Calu3 (cell line): ENCODE measurements at regions not wholly inside any gene's neighbourhood (a gene's known extent, or its start where the extent isn't known, plus 50 kb on each side); places are given as distances from the start of the nearest gene placed in this dataset.

Experiments
- BruUV-seq: library from RNA; stranded (reverse); fragments of 400-500 nt; replicated peaks from 2 replicates; lab custom pipeline; 2021; lab: Mats Ljungman, UMichigan
- CTCF ChIA-PET: fragments of 300-600 bp; sonication (Branson Sonifier 250); formaldehyde crosslinking; loops from one replicate; lab custom pipeline; 2022; ENCODE audit warnings: antibody characterized with exemption; lab: Charles Lee
- DNase-seq: peaks from one replicate; pipeline ENCODE4 v3.0.0; 2022
- H3K27ac Mint-ChIP-seq: one replicate; pipeline ENCODE4 v1.8.0; 2022; ENCODE audit warnings: mixed read lengths; ENCODE audit not compliant: unreplicated experiment
- H3K27me3 Mint-ChIP-seq: one replicate; pipeline ENCODE4 v1.8.0; 2022; ENCODE audit warnings: mixed read lengths; ENCODE audit not compliant: unreplicated experiment
- H3K36me3 Mint-ChIP-seq: one replicate; pipeline ENCODE4 v1.8.0; 2022; ENCODE audit warnings: mild to moderate bottlenecking, moderate library complexity, mixed read lengths; ENCODE audit not compliant: insufficient read depth, unreplicated experiment
- H3K4me1 Mint-ChIP-seq: one replicate; pipeline ENCODE4 v1.8.0; 2022; ENCODE audit warnings: mild to moderate bottlenecking, low read depth, mixed read lengths; ENCODE audit not compliant: unreplicated experiment
- H3K4me3 Mint-ChIP-seq: one replicate; pipeline ENCODE4 v1.8.0; 2022; ENCODE audit warnings: mild to moderate bottlenecking, low read depth, moderate library complexity, mixed read lengths; ENCODE audit not compliant: unreplicated experiment
- H3K9me3 Mint-ChIP-seq: one replicate; pipeline ENCODE4 v1.8.0; 2022; ENCODE audit warnings: low read depth, mixed read lengths; ENCODE audit not compliant: unreplicated experiment
- intact Hi-C: fragments of 100-400 bp; cut with micrococcal nuclease; formaldehyde crosslinking; loops from one replicate; pipeline ENCODE4 v1.10.0; 2022; ENCODE audit not compliant: unreplicated experiment
- TF ChIP-seq, protein P1 (sequence below): fragments of 200-600 bp; IDR thresholded peaks from one replicate; pipeline ENCODE4 v1.8.0; 2022; ENCODE audit warnings: antibody characterized with exemption; ENCODE audit not compliant: unreplicated experiment

DNA sequence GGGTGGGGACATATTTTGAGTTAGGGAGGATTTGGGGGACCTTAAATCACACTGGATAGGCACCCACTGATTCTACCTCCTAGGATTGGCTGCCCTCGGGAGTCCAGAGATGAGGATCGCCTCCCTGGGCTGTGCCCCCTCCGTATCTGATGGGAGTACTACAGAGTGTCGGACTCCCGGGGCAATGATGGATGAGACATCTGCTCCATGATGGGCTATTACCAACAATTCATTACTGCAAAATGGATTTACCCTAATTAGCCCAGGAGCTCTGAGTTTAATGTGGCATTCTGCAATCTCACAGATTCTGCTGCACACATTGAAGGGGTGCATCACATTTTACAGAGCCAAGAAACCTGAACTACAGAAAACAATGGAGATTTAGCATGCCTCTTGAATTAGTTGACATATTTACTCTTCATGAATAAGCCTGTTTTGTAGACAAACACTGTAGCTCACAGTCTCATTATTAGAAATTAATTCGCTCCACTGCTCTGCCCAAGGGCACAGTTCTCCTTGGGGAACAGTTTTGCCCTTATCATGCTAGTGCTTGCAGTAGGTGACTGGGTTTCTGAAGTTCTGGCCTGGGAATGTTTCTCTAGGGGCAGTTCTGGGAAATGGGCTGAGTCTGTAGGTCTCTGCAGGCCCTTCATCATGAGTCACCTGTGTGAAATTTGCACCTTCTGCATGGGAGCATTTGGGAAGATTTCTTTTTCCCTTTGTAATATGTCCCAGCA is 217.1 kb upstream of the PLET1 start:
- intact Hi-C loops = no loop called here
- no peak for DNase-seq
- Mint-ChIP-seq H3K9me3 (no peaks in the 10 kb centered on the region), H3K36me3 (no peaks in the 10 kb centered on the region), H3K27ac (no peak overlapping the region), H3K27me3 (peaks cover 61% of the 10 kb centered on the region), H3K4me1 (no peaks in the 10 kb centered on the region), H3K4me3 (no peak overlapping the region)
- CTCF ChIA-PET = no interaction called here
- TF ChIP-seq, protein P1, sequence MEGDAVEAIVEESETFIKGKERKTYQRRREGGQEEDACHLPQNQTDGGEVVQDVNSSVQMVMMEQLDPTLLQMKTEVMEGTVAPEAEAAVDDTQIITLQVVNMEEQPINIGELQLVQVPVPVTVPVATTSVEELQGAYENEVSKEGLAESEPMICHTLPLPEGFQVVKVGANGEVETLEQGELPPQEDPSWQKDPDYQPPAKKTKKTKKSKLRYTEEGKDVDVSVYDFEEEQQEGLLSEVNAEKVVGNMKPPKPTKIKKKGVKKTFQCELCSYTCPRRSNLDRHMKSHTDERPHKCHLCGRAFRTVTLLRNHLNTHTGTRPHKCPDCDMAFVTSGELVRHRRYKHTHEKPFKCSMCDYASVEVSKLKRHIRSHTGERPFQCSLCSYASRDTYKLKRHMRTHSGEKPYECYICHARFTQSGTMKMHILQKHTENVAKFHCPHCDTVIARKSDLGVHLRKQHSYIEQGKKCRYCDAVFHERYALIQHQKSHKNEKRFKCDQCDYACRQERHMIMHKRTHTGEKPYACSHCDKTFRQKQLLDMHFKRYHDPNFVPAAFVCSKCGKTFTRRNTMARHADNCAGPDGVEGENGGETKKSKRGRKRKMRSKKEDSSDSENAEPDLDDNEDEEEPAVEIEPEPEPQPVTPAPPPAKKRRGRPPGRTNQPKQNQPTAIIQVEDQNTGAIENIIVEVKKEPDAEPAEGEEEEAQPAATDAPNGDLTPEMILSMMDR = no peak
- no TSS peak for BruUV-seq

- BruUV-seq = no TSS peak
- Mint-ChIP-seq H3K9me3 (no peaks in the 10 kb centered on the region), H3K4me1 (no peaks in the 10 kb centered on the region), H3K27me3 (peaks cover 61% of the 10 kb centered on the region), H3K36me3 (no peaks in the 10 kb centered on the region), H3K27ac (no peak overlapping the region), H3K4me3 (no peak overlapping the region)
- CTCF ChIA-PET = no interaction called here
- no peak for DNase-seq
- TF ChIP-seq, protein P1 = no peak
- intact Hi-C loops = no loop called here
Measured at GRCh38 chr11:112478806-112479205, 218.1 kb upstream of the PLET1 start.

- no peak for DNase-seq
- H3K9me3 Mint-ChIP-seq = no peaks in the 10 kb centered on the region
- peaks cover 42% of the 10 kb centered on the region for H3K27me3 Mint-ChIP-seq
- TF ChIP-seq, protein P1 = no peak
- H3K36me3 Mint-ChIP-seq = no peaks in the 10 kb centered on the region
- CTCF ChIA-PET = no interaction called here
- intact Hi-C loops = no loop called here
- H3K27ac Mint-ChIP-seq = no peak overlapping the region
- no TSS peak for BruUV-seq
- H3K4me3 Mint-ChIP-seq = no peak overlapping the region
- no peaks in the 10 kb centered on the region for H3K4me1 Mint-ChIP-seq
Measured at GRCh38 chr11:112481431-112481830, 220.8 kb upstream of the PLET1 start.

DNA sequence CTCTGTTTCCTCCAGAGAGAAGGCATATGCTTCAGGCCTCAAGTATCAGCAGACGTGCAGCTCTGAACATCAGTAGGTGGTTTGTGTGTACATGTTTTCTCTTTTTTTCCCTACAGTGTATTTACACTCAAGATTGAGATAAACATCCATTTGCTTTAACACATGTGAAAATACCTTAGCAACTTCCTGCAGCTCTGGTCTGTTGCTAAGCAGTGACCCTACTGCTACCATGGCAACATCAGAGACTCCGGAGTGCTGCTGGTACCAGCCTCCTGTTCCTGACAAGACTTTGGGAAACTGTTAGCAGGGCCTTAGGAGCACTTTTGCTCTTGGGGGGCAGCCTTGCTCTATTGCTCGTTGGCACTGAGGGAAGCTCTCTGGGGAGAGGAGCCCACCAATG is 221.2 kb upstream of the PLET1 start:
- H3K9me3 Mint-ChIP-seq = no peaks in the 10 kb centered on the region
- TF ChIP-seq, protein P1 = no peak
- peaks cover 41% of the 10 kb centered on the region for H3K27me3 Mint-ChIP-seq
- no peak overlapping the region for H3K4me3 Mint-ChIP-seq
- H3K36me3 Mint-ChIP-seq = no peaks in the 10 kb centered on the region
- CTCF ChIA-PET = no interaction called here
- DNase-seq = no peak
- intact Hi-C loops = no loop called here
- H3K4me1 Mint-ChIP-seq = no peaks in the 10 kb centered on the region
- no TSS peak for BruUV-seq
- H3K27ac Mint-ChIP-seq = no peak overlapping the region
